Adrenal gland (tissue), 5 donors: ENCODE measurements at regions not wholly inside any gene's neighbourhood (a gene's known extent, or its start where the extent isn't known, plus 50 kb on each side); places are given as distances from the start of the nearest gene placed in this dataset.

Experiments
- CTCF ChIP-seq, 6 experiments: fragments of 450-650 bp in 4 of 6; fragments of 200-600 bp in 2 of 6; sonication (generic) in 1 of 6; IDR thresholded peaks; 1 replicate in 5 of 6; 2 replicates in 1 of 6; pipeline versions ENCODE4 v1.5.1 to v1.8.0; 2016 to 2021; ENCODE audit warnings: antibody characterized with exemption in 6 of 6, mild to moderate bottlenecking in 2 of 6, moderate library complexity in 1 of 6
- POLR2A ChIP-seq, 2 donors: fragments of 450-650 bp; IDR thresholded peaks; one replicate each; pipeline ENCODE4 v1.6.1; 2017; ENCODE audit warnings: antibody characterized with exemption in 2 of 2, mild to moderate bottlenecking in 2 of 2, moderate library complexity in 1 of 2
- donor health status: DM: no; HTN: no; CAD: no.

- no peak for TF ChIP-seq CTCF (IDR thresholded peaks at IDR 0.05)
- no peak for TF ChIP-seq POLR2A (IDR thresholded peaks at IDR 0.05)
Observed at GRCh38 chr20:40441771-40442170, 247.3 kb downstream of the MAFB start.
